ENCODE measurements at regions not wholly inside any gene's neighbourhood (a gene's known extent, or its start where the extent isn't known, plus 50 kb on each side); places are given as distances from the start of the nearest gene placed in this dataset.

GRCh38 chr19:5215431-5215830 is 125.2 kb downstream of the PTPRS start:
- Histone ChIP-seq H3K4me1 (ENCODE audit: insufficient read depth, low read length) (no peaks in the 10 kb centered on the region), H3K56ac (ENCODE audit: insufficient read length, low read depth, low read length) (no peak overlapping the region), H3K79me2 (ENCODE audit: insufficient read depth, low read length) (no peaks in the 10 kb centered on the region), H3K23me2 (ENCODE audit: insufficient read length, low read depth, low read length, poor library complexity, severe bottlenecking) (no peaks in the 10 kb centered on the region), H3K9me3 (ENCODE audit: control insufficient read depth, low read depth, low read length) (no peaks in the 10 kb centered on the region), H3K14ac (ENCODE audit: insufficient read depth, low read length) (no peak overlapping the region), H3K79me1 (ENCODE audit: insufficient read depth, low read depth, low read length, poor library complexity, severe bottlenecking) (no peaks in the 10 kb centered on the region), H2BK12ac (ENCODE audit: insufficient read length, low read depth, low read length) (no peak overlapping the region), H2BK20ac (ENCODE audit: low read depth, low read length, poor library complexity, severe bottlenecking) (no peak overlapping the region), H4K91ac (ENCODE audit: insufficient read length, low read depth, low read length) (no peak overlapping the region), H4K8ac (replicated peaks; ENCODE audit: insufficient read length, low read depth, low read length) (no peak overlapping the region), H2BK15ac (ENCODE audit: low read depth, low read length) (no peak overlapping the region), H4K20me1 (ENCODE audit: control insufficient read depth, insufficient read depth, insufficient read length) (no peaks in the 10 kb centered on the region), H2AFZ (ENCODE audit: low read length) (no peak overlapping the region), H3K18ac (ENCODE audit: insufficient read length, low read depth, low read length) (no peak overlapping the region), H2BK120ac (ENCODE audit: low read depth, low read length, poor library complexity, severe bottlenecking) (no peak overlapping the region), H4K5ac (ENCODE audit: insufficient read length, low read depth, low read length) (no peak overlapping the region), H3K23ac (ENCODE audit: insufficient read length, low read depth, low read length) (no peak overlapping the region), H3K4me2 (ENCODE audit: insufficient read depth, insufficient read length, low read length) (no peak overlapping the region), H2AK5ac (ENCODE audit: insufficient read length, low read length) (no peak overlapping the region), H3K27me3 (ENCODE audit: insufficient read depth, low read length) (no peaks in the 10 kb centered on the region), H3K4ac (ENCODE audit: low read depth, low read length) (no peak overlapping the region), H2BK5ac (ENCODE audit: insufficient read length, low read length) (no peak overlapping the region), H3K27ac (ENCODE audit: insufficient read length, low read depth, low read length) (no peak overlapping the region), H3T11ph (ENCODE audit: low read length) (no peak overlapping the region), H3K9ac (ENCODE audit: extremely low read depth, insufficient read length, low read length) (no peak overlapping the region)
- H3K36me3 Mint-ChIP-seq (ENCODE audit: insufficient read depth in 1 of 3, low read depth in 3 of 3) = peaks cover 0 to 77% (median 43%) of the 10 kb centered on the region in 3 experiments; a peak in 6 of 7 replicates
- no peak for TF ChIP-seq CTCF (conservative IDR thresholded peaks at IDR 0.05)
- H3K27ac Mint-ChIP-seq = no peak overlapping the region
- H3K4me1 Mint-ChIP-seq = no peaks in the 10 kb centered on the region; a peak in 1 of 4 replicates
- no CpG with 5 or more reads among the region's 18 CpGs for WGBS (ENCODE audit: extremely low coverage, insufficient read length, low lambda C conversion rate)
- no peak overlapping the region for H3K4me3 Mint-ChIP-seq
- H3K27me3 Mint-ChIP-seq (ENCODE audit: low read depth) = no peaks in the 10 kb centered on the region
- H3K9me3 Mint-ChIP-seq = peaks cover 0 to 6% of the 10 kb centered on the region in 2 experiments; a peak in 3 of 5 replicates
- DNase-seq = no peak
